CD4-positive, CD25-positive, alpha-beta regulatory T cell (primary cell): ENCODE measurements at regions not wholly inside any gene's neighbourhood (a gene's known extent, or its start where the extent isn't known, plus 50 kb on each side); places are given as distances from the start of the nearest gene placed in this dataset.

Experiments
- ATAC-seq, 2 donors: fragments of 150-1000 bp; cut with Tn5 transposase; one replicate each; pipeline ENCODE4 v1.10.0; 2021; ENCODE audit warnings: low read depth in 2 of 2, moderate number of reproducible peaks in 2 of 2, moderate library complexity in 1 of 2
- DNase-seq, 3 donors: peaks; one replicate each; pipeline versions ENCODE4 v3.0.0 to v3.0.0-alpha.2; 2012 to 2022; ENCODE audit warnings: mixed read lengths in 1 of 3
- H3K27ac ChIP-seq: one replicate; pipeline ENCODE4 v1.7.0; 2013; ENCODE audit warnings: mild to moderate bottlenecking, low read length; ENCODE audit not compliant: insufficient read depth, poor library complexity, severe bottlenecking
- H3K27me3 ChIP-seq: one replicate; pipeline ENCODE4 v1.7.0; 2013; ENCODE audit warnings: low read length; ENCODE audit not compliant: control insufficient read depth, insufficient read depth
- H3K36me3 ChIP-seq: one replicate; pipeline ENCODE4 v1.7.0; 2013; ENCODE audit warnings: mild to moderate bottlenecking, low read length, moderate library complexity; ENCODE audit not compliant: control insufficient read depth, insufficient read depth
- H3K4me1 ChIP-seq: 2 replicates; pipeline ENCODE4 v1.7.0; 2013; ENCODE audit warnings: mild to moderate bottlenecking, low read length; ENCODE audit not compliant: insufficient read depth, control insufficient read depth, poor library complexity, severe bottlenecking
- H3K4me3 ChIP-seq: one replicate; pipeline ENCODE4 v1.7.0; 2013; ENCODE audit warnings: low read depth, mild to moderate bottlenecking, low read length, moderate library complexity
- H3K9me3 ChIP-seq, 2 experiments: 1 replicate in 1 of 2; 2 replicates in 1 of 2; pipeline ENCODE4 v1.7.0; 2013; ENCODE audit warnings: low read length in 2 of 2, mild to moderate bottlenecking in 1 of 2, moderate library complexity in 1 of 2; ENCODE audit not compliant: control insufficient read depth in 2 of 2
- H3K27ac Mint-ChIP-seq, 3 donors: one replicate each; pipeline ENCODE4 v1.8.0; 2020 to 2022; ENCODE audit warnings: mild to moderate bottlenecking in 3 of 3, mixed read lengths in 3 of 3, moderate library complexity in 2 of 3
- H3K27me3 Mint-ChIP-seq: one replicate; pipeline ENCODE4 v1.8.0; 2022; ENCODE audit warnings: mild to moderate bottlenecking, mixed read lengths
- H3K36me3 Mint-ChIP-seq: one replicate; pipeline ENCODE4 v1.8.0; 2020; ENCODE audit warnings: mixed read lengths
- H3K4me1 Mint-ChIP-seq, 4 donors: one replicate each; pipeline ENCODE4 v1.8.0; 2020 to 2022; ENCODE audit warnings: mixed read lengths in 4 of 4, mild to moderate bottlenecking in 1 of 4
- H3K4me3 Mint-ChIP-seq, 4 donors: one replicate each; pipeline ENCODE4 v1.8.0; 2020 to 2022; ENCODE audit warnings: mild to moderate bottlenecking in 4 of 4, mixed read lengths in 4 of 4, moderate library complexity in 3 of 4
- H3K9me3 Mint-ChIP-seq, 7 donors: one replicate each; pipeline ENCODE4 v1.8.0; 2020 to 2022; ENCODE audit warnings: mixed read lengths in 7 of 7, mild to moderate bottlenecking in 3 of 7, moderate library complexity in 2 of 7

DNA sequence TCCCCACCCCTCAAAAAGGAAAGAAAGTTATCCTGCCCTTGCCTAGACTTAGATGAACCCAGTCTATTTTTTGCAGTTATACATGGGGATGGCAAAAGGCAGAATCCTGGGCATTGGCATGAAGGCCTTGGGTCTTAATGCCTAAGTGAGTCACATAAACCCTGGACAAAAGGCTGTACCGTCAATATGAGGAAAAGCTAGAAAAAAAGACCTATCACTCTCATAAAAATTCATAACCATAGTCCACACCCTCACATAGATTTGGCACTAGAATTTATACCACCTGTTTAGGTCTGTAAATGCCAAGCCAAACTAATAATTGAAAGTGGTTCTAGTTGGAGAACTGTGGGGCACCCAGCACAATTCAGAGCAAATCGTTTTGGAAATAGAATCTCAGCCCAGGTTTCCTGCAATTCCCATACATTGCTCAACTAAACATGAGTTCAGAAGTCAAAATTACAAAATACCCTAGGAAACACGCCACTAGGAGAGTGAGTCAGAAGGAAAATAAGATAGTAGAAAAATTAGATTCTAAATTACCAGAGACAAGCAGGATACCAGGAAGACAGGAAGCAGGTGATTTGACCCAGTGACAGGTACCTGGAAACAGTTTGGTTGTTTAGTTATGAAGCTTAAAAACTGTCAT lies 70.4 kb upstream of the FUCA2 start:
- Histone ChIP-seq H3K27ac (no peak overlapping the region), H3K4me3 (no peak overlapping the region), H3K9me3 (no peaks in the 10 kb centered on the region), H3K36me3 (no peaks in the 10 kb centered on the region), H3K27me3 (no peaks in the 10 kb centered on the region), H3K4me1 (peaks cover 9% of the 10 kb centered on the region)
- DNase-seq (peak in 1 of 3 donors; percentile 54), ATAC-seq (no peak)
- Mint-ChIP-seq H3K4me3 (no peak overlapping the region), H3K27ac (no peak overlapping the region), H3K36me3 (peaks cover 13% of the 10 kb centered on the region), H3K27me3 (no peaks in the 10 kb centered on the region), H3K9me3 (no peaks in the 10 kb centered on the region), H3K4me1 (peaks cover 33 to 49% (median 38%) of the 10 kb centered on the region in 4 donors)

DNA sequence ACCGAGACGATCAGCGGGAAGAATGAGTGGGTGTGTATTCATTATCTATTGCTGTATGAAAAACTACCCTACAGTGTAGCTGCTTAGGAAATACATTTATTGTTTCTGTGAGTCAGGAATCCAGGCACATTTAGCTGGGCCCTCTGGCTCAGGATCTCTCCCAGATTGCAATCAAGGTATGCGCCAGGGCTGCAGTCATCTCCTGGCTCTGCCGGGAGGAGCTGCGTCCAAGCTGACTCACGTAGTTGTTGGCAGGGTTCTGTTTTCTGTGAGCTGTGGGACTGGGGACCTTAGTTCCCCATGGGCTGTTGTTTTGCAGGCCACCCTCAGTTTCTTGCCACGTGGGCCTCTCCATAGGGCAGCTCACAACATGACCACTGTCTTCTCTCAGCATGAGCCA lies 68.2 kb upstream of the FUCA2 start:
- Histone ChIP-seq H3K36me3 (no peaks in the 10 kb centered on the region), H3K4me1 (peaks cover 9% of the 10 kb centered on the region), H3K4me3 (no peak overlapping the region), H3K27me3 (no peaks in the 10 kb centered on the region), H3K9me3 (no peaks in the 10 kb centered on the region), H3K27ac (no peak overlapping the region)
- H3K27me3 Mint-ChIP-seq, result no peaks in the 10 kb centered on the region
- H3K27ac Mint-ChIP-seq, result no peak overlapping the region
- H3K4me3 Mint-ChIP-seq, result no peak overlapping the region
- H3K9me3 Mint-ChIP-seq, result peaks cover 0 to 2% (median 0%) of the 10 kb centered on the region in 7 donors
- peaks cover 13% of the 10 kb centered on the region for H3K36me3 Mint-ChIP-seq
- ATAC-seq (no peak), DNase-seq (no peak)
- peaks cover 31 to 40% (median 37%) of the 10 kb centered on the region in 4 donors for H3K4me1 Mint-ChIP-seq

DNA sequence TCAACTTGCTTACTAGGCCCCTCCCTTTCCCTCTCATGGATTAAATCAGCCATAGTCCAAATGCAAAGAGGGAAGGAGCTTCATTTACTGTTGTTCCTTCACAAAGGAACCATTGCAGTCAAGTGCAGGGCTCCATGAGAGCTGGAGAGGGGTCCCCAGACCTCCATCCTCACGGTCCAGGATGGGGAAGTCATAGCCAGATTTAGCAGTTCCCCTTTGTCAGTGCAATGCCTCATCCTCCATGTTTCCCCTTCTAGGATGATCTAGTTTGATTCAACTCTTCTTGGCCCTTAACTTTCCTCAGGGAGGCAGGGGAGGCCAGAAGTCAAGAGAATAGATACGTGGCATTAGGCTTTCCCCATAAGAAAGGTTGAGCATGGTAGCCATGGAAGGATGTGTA lies 66.5 kb upstream of the FUCA2 start:
- no peak overlapping the region for H3K4me3 Mint-ChIP-seq
- Histone ChIP-seq H3K27ac (no peak overlapping the region), H3K27me3 (no peaks in the 10 kb centered on the region), H3K4me1 (peaks cover 9% of the 10 kb centered on the region), H3K4me3 (no peak overlapping the region), H3K36me3 (peaks cover 4% of the 10 kb centered on the region), H3K9me3 (no peaks in the 10 kb centered on the region)
- H3K4me1 Mint-ChIP-seq, result peaks cover 31 to 47% (median 33%) of the 10 kb centered on the region in 4 donors
- ATAC-seq (no peak), DNase-seq (no peak)
- H3K27me3 Mint-ChIP-seq, result no peaks in the 10 kb centered on the region
- H3K9me3 Mint-ChIP-seq, result peaks cover 0 to 2% (median 0%) of the 10 kb centered on the region in 7 donors
- H3K36me3 Mint-ChIP-seq, result peaks cover 13% of the 10 kb centered on the region
- peak overlapping the region in 2 of 3 donors; percentile 58 to 67 for H3K27ac Mint-ChIP-seq

DNA sequence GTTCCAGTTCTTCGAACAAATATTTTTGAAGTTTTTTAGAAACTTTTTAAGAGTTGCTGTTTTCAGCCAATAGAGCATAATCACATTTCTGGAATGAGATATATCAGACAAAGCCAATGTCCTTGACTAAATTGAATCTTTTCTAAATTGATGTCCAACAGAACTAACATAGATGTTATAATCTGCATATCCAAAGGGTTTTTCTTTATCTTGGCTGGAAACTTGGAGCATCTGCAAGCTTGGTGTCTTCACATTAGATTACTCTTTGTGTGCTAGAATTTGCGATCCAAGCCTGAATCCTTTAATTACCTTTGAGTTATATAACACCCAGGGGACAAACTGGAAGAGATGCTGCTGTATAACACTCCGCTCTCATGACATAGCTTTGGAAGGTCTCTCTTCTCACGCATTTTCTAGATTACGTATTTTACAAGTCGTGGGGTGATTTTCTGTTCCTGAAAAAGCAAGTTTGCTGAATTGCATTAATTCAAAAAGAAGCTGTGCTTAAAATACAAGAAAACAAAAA lies 64.4 kb upstream of the FUCA2 start:
- Histone ChIP-seq H3K9me3 (no peaks in the 10 kb centered on the region), H3K4me3 (no peak overlapping the region), H3K4me1 (no peaks in the 10 kb centered on the region), H3K27me3 (no peaks in the 10 kb centered on the region), H3K27ac (no peak overlapping the region), H3K36me3 (peaks cover 4% of the 10 kb centered on the region)
- Mint-ChIP-seq H3K27ac (no peak overlapping the region), H3K9me3 (peaks cover 0 to 2% (median 0%) of the 10 kb centered on the region in 7 donors), H3K36me3 (peaks cover 13% of the 10 kb centered on the region), H3K4me1 (peaks cover 22 to 42% (median 27%) of the 10 kb centered on the region in 4 donors), H3K4me3 (no peak overlapping the region), H3K27me3 (no peaks in the 10 kb centered on the region)
- no peak for ATAC-seq
- DNase-seq, result no peak

DNA sequence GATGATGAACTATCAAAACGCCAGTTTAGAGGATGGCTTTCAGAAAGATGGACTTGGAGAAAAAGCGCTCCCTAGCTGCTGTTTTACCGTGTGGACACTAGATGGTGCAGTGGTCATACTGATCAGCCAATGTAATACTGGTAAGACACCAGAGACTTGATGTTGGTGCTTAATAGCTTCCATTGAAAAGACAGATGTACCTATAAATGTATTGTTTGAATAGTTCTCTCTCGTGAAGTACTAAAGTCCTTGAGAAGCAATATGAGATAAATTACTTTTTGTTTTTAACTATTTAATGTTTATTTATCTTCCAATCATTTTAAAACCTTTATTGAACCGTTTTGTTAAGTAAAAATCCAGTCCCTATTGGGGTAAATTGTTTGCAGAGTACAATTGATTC lies 63.9 kb upstream of the FUCA2 start:
- H3K4me1 ChIP-seq, result no peaks in the 10 kb centered on the region
- Mint-ChIP-seq H3K36me3 (peaks cover 13% of the 10 kb centered on the region), H3K4me1 (peaks cover 18 to 37% (median 24%) of the 10 kb centered on the region in 4 donors), H3K27me3 (no peaks in the 10 kb centered on the region), H3K4me3 (no peak overlapping the region), H3K27ac (no peak overlapping the region), H3K9me3 (peaks cover 0 to 2% (median 0%) of the 10 kb centered on the region in 7 donors)
- ATAC-seq (peak; percentile 94 to 98), DNase-seq (peak; percentile 45 to 86 (median 74))
- H3K27me3 ChIP-seq, result no peaks in the 10 kb centered on the region
- no peaks in the 10 kb centered on the region for H3K9me3 ChIP-seq
- peaks cover 4% of the 10 kb centered on the region for H3K36me3 ChIP-seq
- H3K4me3 ChIP-seq, result no peak overlapping the region
- H3K27ac ChIP-seq, result no peak overlapping the region

DNA sequence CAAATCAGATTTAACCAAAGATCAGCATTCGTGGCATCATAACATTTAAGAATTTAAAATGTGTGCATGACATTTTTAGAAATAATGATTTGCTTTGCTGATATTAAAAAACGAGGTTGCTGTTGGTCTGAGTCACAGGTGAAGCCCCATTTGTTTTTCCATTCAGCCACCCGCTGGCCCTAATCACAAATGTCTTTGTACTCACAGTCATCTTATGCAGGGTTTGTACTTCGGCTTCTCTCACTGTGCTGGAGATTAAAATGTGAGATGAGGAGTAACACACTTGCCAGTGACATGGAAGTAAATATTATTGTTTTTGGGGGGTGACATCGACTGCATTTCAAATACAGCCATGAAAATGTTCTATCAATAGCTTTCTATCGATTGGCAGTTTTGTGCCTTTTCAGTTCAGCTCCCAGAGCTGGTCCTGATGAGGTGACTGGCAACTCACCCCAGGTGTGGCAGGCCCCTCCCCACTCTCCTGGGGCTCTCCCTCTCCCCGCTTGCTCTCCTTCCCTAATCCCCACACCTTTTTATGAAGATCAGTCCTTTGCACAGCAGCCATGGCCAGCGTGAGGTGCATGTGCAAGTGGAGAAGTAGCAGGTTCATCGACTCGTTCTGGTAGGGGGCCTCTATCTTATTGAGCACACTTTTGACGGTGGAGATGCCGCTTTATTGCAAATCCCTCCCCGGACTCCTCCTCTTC lies 58.8 kb upstream of the FUCA2 start:
- no peak overlapping the region for H3K4me3 ChIP-seq
- peaks cover 9% of the 10 kb centered on the region for H3K4me1 ChIP-seq
- no peak for DNase-seq
- ATAC-seq, result no peak
- H3K9me3 ChIP-seq, result no peaks in the 10 kb centered on the region
- H3K36me3 Mint-ChIP-seq, result peaks cover 12% of the 10 kb centered on the region
- peaks cover 4% of the 10 kb centered on the region for H3K36me3 ChIP-seq
- H3K27me3 ChIP-seq, result no peaks in the 10 kb centered on the region
- H3K27me3 Mint-ChIP-seq, result no peaks in the 10 kb centered on the region
- H3K27ac Mint-ChIP-seq, result peak overlapping the region in 2 of 3 donors; percentile 18 to 30
- H3K4me3 Mint-ChIP-seq, result no peak overlapping the region
- H3K4me1 Mint-ChIP-seq, result peaks cover 18 to 41% (median 33%) of the 10 kb centered on the region in 4 donors
- H3K9me3 Mint-ChIP-seq, result no peaks in the 10 kb centered on the region
- H3K27ac ChIP-seq, result no peak overlapping the region

DNA sequence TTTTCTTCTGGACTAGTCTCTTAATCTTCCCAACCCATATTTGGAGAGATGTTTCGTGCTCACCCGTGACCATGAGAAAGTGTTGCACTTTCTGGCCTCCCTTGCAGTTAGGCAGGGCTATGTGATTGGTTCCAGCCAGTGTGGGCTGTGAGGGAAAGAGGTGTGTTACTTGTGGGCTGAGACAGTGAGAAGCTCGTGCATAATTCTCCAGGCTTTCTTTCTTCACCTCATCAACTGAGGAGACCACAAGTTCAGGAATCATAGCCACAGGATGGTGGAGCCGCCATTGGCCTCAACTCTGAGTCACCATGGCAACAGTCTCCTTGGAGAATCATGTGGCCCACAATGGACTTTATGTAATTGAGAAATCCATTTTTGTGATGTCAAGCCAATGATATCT lies 57.5 kb upstream of the FUCA2 start:
- Mint-ChIP-seq H3K27me3 (no peaks in the 10 kb centered on the region), H3K36me3 (peaks cover 12% of the 10 kb centered on the region), H3K4me3 (no peak overlapping the region), H3K27ac (no peak overlapping the region), H3K4me1 (peaks cover 15 to 39% (median 34%) of the 10 kb centered on the region in 4 donors), H3K9me3 (no peaks in the 10 kb centered on the region)
- no peak for DNase-seq
- no peaks in the 10 kb centered on the region for H3K27me3 ChIP-seq
- H3K4me3 ChIP-seq, result no peak overlapping the region
- H3K9me3 ChIP-seq, result no peaks in the 10 kb centered on the region
- ATAC-seq, result no peak
- peaks cover 3% of the 10 kb centered on the region for H3K36me3 ChIP-seq
- peaks cover 9% of the 10 kb centered on the region for H3K4me1 ChIP-seq
- H3K27ac ChIP-seq, result no peak overlapping the region
